ENCODE measurements at regions not wholly inside any gene's neighbourhood (a gene's known extent, or its start where the extent isn't known, plus 50 kb on each side); places are given as distances from the start of the nearest gene placed in this dataset.

DNA sequence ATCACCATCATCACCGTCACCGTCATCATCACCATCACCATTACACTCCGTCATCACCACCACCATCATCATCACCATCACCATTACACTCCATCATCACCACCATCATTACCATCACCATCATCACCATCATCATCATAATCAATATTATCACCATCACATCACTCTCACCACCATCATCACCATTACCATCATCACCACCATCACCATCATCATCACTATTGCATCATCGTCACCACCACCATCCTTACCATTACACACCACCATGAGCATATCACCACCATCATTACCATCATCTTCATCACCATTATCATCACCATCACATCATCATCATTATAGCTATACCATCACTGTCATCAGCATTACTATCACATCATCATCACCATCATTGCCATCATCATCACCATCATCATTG, 93.7 kb downstream of the KIF26A start:
- TF ChIP-seq POLR2A (IDR thresholded peaks at IDR 0.05), result no peak
- TF ChIP-seq, protein P1, sequence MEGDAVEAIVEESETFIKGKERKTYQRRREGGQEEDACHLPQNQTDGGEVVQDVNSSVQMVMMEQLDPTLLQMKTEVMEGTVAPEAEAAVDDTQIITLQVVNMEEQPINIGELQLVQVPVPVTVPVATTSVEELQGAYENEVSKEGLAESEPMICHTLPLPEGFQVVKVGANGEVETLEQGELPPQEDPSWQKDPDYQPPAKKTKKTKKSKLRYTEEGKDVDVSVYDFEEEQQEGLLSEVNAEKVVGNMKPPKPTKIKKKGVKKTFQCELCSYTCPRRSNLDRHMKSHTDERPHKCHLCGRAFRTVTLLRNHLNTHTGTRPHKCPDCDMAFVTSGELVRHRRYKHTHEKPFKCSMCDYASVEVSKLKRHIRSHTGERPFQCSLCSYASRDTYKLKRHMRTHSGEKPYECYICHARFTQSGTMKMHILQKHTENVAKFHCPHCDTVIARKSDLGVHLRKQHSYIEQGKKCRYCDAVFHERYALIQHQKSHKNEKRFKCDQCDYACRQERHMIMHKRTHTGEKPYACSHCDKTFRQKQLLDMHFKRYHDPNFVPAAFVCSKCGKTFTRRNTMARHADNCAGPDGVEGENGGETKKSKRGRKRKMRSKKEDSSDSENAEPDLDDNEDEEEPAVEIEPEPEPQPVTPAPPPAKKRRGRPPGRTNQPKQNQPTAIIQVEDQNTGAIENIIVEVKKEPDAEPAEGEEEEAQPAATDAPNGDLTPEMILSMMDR (IDR thresholded peaks at IDR 0.05), result no peak
- no peak for TF ChIP-seq POLR2AphosphoS5 (IDR thresholded peaks at IDR 0.05)
